ENCODE measurements at regions not wholly inside any gene's neighbourhood (a gene's known extent, or its start where the extent isn't known, plus 50 kb on each side); places are given as distances from the start of the nearest gene placed in this dataset.

DNA sequence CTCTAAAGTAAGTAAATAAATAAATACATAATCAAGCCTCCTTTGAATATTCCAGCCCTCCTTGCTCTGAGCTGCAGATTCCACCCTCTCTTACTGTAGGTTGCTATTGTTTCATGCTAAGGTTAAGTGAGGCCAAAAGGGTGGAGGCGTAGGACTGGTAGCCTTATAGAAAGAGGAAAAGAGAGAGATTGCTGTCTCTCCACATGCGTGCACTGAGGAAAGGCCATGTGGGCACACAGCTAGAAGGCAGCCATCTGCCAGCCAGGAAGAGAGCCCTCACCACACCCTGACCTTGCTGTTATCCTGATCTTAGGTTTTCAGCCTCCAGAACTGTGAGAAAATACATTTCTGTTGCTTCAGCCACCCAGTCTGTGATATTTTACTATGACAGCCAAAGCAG, 52.0 kb upstream of the GPCPD1 start:
- TF ChIP-seq, protein P1, sequence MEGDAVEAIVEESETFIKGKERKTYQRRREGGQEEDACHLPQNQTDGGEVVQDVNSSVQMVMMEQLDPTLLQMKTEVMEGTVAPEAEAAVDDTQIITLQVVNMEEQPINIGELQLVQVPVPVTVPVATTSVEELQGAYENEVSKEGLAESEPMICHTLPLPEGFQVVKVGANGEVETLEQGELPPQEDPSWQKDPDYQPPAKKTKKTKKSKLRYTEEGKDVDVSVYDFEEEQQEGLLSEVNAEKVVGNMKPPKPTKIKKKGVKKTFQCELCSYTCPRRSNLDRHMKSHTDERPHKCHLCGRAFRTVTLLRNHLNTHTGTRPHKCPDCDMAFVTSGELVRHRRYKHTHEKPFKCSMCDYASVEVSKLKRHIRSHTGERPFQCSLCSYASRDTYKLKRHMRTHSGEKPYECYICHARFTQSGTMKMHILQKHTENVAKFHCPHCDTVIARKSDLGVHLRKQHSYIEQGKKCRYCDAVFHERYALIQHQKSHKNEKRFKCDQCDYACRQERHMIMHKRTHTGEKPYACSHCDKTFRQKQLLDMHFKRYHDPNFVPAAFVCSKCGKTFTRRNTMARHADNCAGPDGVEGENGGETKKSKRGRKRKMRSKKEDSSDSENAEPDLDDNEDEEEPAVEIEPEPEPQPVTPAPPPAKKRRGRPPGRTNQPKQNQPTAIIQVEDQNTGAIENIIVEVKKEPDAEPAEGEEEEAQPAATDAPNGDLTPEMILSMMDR (IDR thresholded peaks at IDR 0.05): no peak
- no peak for TF ChIP-seq EZH2 (IDR thresholded peaks at IDR 0.05; ENCODE audit: borderline replicate concordance, insufficient read depth, low read depth, low read length, poor library complexity, severe bottlenecking)
